GM21723 (cell line): ENCODE measurements at regions not wholly inside any gene's neighbourhood (a gene's known extent, or its start where the extent isn't known, plus 50 kb on each side); places are given as distances from the start of the nearest gene placed in this dataset.

Experiments used
- ATAC-seq: cut with Tn5 transposase; IDR thresholded peaks from one replicate; pipeline ENCODE4 v1.9.1; 2021; ENCODE audit warnings: mild to moderate bottlenecking, moderate library complexity; ENCODE audit not compliant: unreplicated experiment

DNA sequence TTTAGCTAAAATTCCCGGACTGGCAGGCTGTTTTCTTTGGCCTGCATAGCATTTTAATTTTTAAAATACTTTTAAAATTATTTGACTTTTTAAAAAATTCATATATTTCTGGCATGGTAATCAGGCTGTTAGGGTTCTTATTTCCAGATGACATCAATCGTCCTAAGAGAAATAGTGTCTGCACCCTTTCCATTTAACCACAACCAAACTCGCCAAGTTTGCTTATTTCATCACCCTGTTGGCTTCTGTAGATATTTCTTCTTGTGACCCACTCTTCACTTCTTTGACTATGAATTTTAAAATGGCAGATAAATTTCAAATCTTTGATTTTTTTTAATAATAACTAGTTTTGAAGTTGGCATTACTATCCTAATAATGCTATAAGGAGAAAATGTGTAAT lies 675.7 kb upstream of the FTMT start:
- no peak for ATAC-seq

- no peak for ATAC-seq
These were observed 668.7 kb upstream of the FTMT start for GRCh38 chr5:121182788-121183490.

GRCh38 chr5:121188849-121189248 lies 662.8 kb upstream of the FTMT start:
- no peak for ATAC-seq

DNA sequence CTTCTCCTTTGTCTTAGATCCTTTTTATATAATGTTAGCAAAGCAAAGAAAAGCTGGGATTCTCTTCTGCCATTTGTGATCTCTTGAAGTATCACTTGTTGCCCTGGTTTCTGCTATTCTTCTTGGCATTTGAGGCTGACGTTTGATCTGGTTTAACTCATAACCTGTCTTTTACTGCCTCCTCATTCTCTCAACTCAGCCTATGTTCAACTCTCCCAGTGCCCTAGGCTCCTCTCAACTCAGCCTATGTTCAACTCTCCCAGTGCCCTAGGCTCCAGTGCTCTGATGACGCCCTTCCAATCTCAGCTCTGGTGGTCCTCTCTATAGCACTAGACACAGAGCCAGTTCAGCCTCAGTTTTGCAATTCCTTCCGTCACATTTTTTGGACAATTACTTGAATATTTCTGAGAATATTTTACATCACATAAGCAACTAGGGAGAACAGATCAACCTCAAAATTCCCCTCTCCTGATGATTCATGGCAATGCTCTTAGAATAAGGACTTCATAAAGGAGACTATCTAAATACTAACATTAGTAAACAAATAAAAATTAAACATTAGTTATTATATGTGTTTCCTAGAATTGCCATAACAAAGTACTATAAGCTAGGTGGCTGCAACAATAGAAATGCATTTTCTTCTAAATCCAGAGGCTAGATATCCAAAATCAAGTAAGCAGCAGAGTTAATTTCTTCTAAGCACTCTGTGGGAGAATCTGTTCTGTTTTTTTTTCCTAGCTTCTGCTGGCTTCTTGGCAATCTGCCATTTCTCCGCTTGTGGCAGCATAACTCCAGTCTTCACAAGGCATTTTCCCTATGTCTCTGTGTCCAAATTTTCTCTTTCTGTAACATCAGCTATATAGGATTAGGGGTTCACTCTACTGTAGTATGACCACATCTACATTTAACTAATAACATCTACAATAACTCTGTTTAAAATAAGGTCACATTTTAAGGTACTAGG lies 662.1 kb upstream of the FTMT start:
- no peak for ATAC-seq

DNA sequence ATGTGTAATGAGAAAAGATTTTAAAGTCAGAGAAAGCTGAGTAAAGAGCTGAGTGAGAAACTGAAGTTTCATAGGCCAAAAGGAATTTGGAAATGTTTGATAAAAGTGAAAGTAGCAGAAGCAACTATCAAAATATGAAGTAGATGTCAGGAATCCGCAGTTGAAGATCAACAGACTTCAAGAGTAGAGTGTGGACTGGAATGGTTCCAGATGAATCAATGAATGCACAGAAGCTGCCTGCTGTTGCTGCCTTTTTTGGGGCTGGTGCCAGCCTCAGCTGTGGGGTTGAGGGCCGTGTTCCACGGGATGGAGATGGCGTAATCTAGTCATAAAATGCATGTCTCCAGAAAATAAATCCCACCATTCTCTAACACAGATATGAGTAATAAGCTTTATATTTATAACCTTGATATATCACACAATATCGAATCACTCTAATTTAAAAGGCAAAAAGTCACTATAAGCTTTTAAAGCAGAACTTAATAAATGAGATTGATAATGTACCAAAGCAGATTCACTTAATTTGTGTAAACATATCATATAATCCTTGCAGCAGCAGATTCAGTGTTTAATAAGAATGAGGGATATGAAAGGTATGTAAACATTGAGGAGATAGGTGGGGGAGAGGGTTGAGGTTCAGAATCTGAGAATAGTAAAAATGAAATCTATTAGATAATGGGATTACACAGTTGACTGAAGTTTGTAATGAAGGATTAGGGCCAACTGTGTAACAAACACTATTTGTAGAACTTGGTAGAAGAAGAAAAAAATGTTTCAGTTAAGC lies 652.3 kb upstream of the FTMT start:
- ATAC-seq, result no peak

DNA sequence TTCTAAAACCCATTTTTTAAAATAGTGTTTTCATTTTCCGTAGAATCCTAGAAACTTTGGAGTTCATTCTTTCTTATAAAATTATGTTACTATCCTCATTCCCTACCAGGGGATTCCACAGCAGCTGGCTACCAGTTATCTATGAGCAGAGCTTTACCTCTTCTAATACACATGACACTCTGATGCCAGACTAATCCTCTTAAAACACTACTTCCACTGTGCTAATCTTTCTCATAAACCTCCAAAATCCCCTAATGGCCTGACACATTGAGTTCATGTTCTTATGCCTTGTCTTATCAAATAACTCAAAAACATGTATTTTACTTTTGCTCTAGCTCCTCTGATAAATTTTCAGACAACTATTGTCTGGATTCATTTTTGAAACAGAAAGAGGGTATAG lies 633.6 kb upstream of the FTMT start:
- no peak for ATAC-seq

DNA sequence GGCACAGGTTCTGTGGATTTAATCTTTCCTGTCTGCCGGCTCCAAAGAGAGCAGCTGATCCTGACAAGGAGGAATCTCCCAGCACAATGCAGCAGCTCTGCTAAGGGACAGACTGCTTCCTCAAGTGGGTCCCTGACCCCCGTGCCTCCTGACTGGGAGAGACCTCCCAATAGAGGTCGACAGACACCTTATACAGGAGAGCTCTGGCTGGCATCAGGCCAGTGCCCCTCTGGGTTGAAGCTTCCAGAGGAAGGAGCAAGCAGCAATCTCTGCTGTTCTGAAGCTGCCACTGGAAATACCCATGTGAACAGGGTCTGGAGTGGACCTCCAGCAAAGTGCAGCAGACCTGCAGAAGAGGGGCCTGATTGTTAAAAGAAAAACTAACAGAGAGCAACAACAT lies 630.2 kb upstream of the FTMT start:
- no peak for ATAC-seq

- ATAC-seq, result no peak
These were observed 624.9 kb upstream of the FTMT start for GRCh38 chr5:121226765-121227164.

GRCh38 chr5:121239951-121240350 lies 611.7 kb upstream of the FTMT start:
- no peak for ATAC-seq

DNA sequence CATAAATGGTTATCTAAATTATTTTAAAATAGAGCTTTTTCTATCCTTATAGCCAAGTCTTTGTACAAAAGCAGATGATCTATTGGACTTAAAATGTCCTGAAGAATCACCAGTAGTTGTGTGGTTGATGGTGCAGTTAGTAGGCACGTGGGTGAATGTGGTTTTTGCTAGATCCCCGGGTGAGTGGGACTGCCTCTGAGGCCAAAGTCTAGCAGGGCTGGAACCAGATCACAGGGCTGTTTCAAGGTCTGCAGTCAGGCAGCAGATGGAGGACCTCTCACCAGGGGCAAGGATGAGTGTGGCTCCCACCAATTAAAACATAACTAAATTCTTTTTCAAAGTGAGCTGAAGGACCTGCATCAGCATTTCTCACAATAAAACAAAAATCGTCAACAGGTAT lies 604.7 kb upstream of the FTMT start:
- ATAC-seq, result no peak

DNA sequence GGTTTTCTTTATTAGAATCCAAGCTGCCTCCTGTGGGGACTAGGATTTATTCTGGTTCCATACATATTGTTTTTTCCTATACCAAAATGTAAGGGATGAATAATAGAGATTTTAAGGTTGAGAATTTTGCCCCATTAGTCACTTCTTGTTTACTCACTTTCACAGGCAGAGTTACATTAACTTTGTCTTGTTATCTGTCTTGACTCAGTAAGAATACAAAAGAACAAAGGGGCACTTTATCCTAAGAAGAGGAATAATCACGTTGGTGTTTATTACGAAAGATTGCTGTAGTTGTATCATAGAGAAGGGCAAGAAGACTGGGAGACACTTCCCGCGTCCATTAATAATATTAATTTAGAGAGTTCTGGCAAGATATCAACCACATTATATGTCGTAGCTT lies 599.7 kb upstream of the FTMT start:
- no peak for ATAC-seq

GRCh38 chr5:121257621-121258020 lies 594.1 kb upstream of the FTMT start:
- no peak for ATAC-seq

- ATAC-seq, result no peak
These were observed 588.2 kb upstream of the FTMT start for GRCh38 chr5:121263456-121263855.

GRCh38 chr5:121264605-121265004 lies 587.1 kb upstream of the FTMT start:
- no peak for ATAC-seq

- ATAC-seq, result no peak
These were observed 580.1 kb upstream of the FTMT start for GRCh38 chr5:121271546-121271945.

DNA sequence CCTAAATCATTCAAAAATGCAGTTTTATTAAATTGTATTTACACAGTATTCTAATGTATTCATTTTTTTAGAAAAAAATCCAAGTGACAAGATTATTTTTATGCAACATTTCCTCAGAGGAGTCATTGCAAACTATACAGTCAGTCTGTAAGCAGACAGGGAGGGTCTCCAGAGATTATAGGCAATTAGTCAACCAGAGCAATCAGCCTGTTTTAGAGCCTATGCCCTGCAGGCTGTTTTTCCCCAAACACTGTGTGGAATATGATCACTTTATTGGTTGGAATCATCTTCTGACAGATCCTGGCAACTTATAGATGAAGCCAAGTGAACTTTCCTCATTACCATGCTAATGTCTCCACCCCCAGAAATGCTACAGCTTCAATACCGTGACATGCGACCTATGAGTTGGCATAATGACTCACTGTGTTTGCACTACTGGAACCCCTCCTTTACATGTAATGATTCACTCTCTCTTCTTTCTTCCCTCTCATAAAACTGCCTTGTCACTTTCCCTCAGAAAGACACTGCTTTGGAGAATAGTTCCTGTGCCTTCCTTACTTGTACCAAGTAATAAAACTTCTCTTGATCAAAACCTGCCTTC lies 577.7 kb upstream of the FTMT start:
- no peak for ATAC-seq

GRCh38 chr5:121279801-121280200 lies 571.9 kb upstream of the FTMT start:
- ATAC-seq, result no peak

DNA sequence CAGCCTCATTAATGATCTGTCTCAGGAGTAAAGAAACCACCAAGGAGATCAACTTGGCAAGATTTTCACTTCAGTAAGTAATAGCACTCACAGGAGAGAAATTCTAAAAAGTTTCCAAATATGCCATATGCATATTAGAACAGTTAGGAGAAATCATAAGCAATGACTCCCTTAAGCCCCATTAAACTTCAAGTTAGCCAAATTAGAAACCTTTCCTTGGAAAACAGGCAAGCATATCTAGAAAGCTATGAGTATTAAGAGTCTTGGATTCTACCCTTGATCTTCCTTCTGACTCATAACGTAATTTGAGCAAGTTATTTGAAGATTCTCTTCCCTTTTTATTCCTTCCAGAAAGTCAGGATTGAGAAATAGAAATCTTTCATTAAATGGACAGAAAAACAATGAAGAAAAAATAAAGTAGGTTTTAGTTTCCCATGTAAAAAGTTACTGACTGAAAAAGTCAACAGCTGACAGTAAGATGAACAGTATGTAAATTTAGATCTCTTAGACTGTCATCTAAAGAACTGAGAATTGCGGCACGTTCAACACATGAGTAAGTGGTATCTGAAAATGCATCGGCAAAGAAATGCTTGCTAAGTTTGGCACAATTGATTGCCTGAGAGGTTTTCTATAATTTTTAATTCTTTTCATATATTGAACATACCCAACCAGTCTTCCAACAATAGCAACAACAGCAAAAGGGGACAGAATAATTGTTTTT lies 565.7 kb upstream of the FTMT start:
- no peak for ATAC-seq

DNA sequence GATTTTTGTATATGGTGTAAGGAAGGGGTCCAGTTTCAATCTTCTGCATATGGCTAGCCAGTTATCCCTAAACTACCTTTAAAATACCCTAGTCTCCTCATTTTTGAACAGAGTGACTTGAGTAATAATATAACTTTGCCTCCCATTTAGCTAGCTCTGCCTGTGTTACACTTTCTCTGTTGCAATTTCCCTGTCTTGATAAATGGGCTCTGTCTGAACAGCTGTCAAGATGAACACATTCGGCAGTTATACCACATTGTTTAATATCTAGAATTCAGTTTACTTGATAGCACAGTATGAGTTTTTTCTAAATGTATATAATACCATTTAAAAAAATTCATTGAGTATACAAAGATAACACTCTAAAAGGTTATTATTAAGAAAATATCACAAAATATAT lies 562.9 kb upstream of the FTMT start:
- no peak for ATAC-seq

- no peak for ATAC-seq
These were observed 559.0 kb upstream of the FTMT start for GRCh38 chr5:121292664-121293063.
